HG03575 (cell line): ENCODE measurements at regions not wholly inside any gene's neighbourhood (a gene's known extent, or its start where the extent isn't known, plus 50 kb on each side); places are given as distances from the start of the nearest gene placed in this dataset.

Experiments used
- ATAC-seq: cut with Tn5 transposase; IDR thresholded peaks from one replicate; pipeline ENCODE4 v1.9.1; 2021; ENCODE audit not compliant: unreplicated experiment, insufficient number of reproducible peaks, low FRiP score; ENCODE audit errors: extremely low read depth

GRCh38 chrX:128294198-128294597 lies 242.0 kb upstream of the ACTRT1 start:
- ATAC-seq, result no peak

- ATAC-seq, result no peak
Observed at GRCh38 chrX:128287693-128288092, 235.5 kb upstream of the ACTRT1 start.

GRCh38 chrX:128250621-128251020 lies 198.4 kb upstream of the ACTRT1 start:
- ATAC-seq, result no peak

- no peak for ATAC-seq
Observed at GRCh38 chrX:128216364-128216763, 164.2 kb upstream of the ACTRT1 start.

GRCh38 chrX:128165884-128166408 lies 113.7 kb upstream of the ACTRT1 start:
- no peak for ATAC-seq

- no peak for ATAC-seq
Observed at GRCh38 chrX:128156204-128156603, 104.0 kb upstream of the ACTRT1 start.

- ATAC-seq, result no peak
Observed at GRCh38 chrX:128142745-128143144, 90.5 kb upstream of the ACTRT1 start.

GRCh38 chrX:128106630-128107029 lies 54.4 kb upstream of the ACTRT1 start:
- ATAC-seq, result no peak

GRCh38 chrX:128105659-128106058 lies 53.5 kb upstream of the ACTRT1 start:
- no peak for ATAC-seq
